HG03460 (cell line): ENCODE measurements at regions not wholly inside any gene's neighbourhood (a gene's known extent, or its start where the extent isn't known, plus 50 kb on each side); places are given as distances from the start of the nearest gene placed in this dataset.

Experiments
- ATAC-seq: cut with Tn5 transposase; IDR thresholded peaks from one replicate; pipeline ENCODE4 v1.9.1; 2021; ENCODE audit not compliant: unreplicated experiment

GRCh38 chr2:200751786-200752185 is 59.9 kb upstream of the BZW1 start:
- no peak for ATAC-seq

GRCh38 chr2:200752332-200752731 is 59.4 kb upstream of the BZW1 start:
- ATAC-seq, result no peak

GRCh38 chr2:200752835-200753234 is 58.9 kb upstream of the BZW1 start:
- no peak for ATAC-seq

- peak; percentile 89 for ATAC-seq
Observed at GRCh38 chr2:200756618-200757321, 54.9 kb upstream of the BZW1 start.

GRCh38 chr2:200757399-200757798 is 54.3 kb upstream of the BZW1 start:
- ATAC-seq, result no peak

- no peak for ATAC-seq
Observed at GRCh38 chr2:200758341-200758740, 53.4 kb upstream of the BZW1 start.

GRCh38 chr2:200761266-200761665 is 50.4 kb upstream of the BZW1 start:
- ATAC-seq, result no peak
